NB4 (cell line): ENCODE measurements at regions not wholly inside any gene's neighbourhood (a gene's known extent, or its start where the extent isn't known, plus 50 kb on each side); places are given as distances from the start of the nearest gene placed in this dataset.

Experiments
- CTCF ChIP-seq: IDR thresholded peaks from one replicate; pipeline ENCODE4 v1.5.1; 2012; ENCODE audit warnings: low read depth, low read length
- POLR2A ChIP-seq: IDR thresholded peaks from 2 replicates; pipeline ENCODE4 v1.6.1; 2011; ENCODE audit warnings: mild to moderate bottlenecking; ENCODE audit not compliant: insufficient read length; ENCODE audit errors: extremely low read depth
- TF ChIP-seq, protein P1 (sequence below): IDR thresholded peaks from 2 replicates; pipeline ENCODE4 v1.6.1; 2011; ENCODE audit warnings: low read depth, low read length

DNA sequence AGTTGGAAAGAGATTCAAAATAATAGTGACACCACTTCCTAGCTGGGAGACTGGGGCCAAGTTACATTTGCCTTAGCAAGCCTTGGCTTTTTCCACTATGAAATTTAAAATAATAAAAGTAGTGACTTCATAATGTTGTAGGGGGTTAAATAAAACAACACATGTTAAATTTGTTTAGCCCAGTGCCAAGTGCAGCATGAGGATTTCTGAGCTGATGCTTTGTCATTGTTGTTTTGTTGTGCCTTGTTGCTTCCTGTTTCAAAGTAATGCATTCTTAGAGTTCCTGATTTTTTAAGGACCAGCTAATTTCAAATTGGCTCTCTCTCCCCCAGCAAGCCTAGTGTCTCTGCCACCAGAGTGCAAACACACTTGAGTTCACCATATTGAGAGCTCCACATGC lies 270.7 kb upstream of the PAPPA start:
- TF ChIP-seq CTCF = no peak
- no peak for TF ChIP-seq POLR2A
- TF ChIP-seq, protein P1, sequence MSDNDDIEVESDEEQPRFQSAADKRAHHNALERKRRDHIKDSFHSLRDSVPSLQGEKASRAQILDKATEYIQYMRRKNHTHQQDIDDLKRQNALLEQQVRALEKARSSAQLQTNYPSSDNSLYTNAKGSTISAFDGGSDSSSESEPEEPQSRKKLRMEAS = no peak
